ENCODE measurements at regions not wholly inside any gene's neighbourhood (a gene's known extent, or its start where the extent isn't known, plus 50 kb on each side); places are given as distances from the start of the nearest gene placed in this dataset.

GRCh38 chr7:156069891-156070290 is 257.6 kb upstream of the SHH start:
- TF ChIP-seq EZH2phosphoT487 (IDR thresholded peaks at IDR 0.05; ENCODE audit: insufficient read depth, low read depth) (no peak), EZH2 (IDR thresholded peaks at IDR 0.05; ENCODE audit: insufficient read depth, poor library complexity, severe bottlenecking) (no peak)

Measured in GM23248 (cell line).